Naive thymus-derived CD4-positive, alpha-beta T cell (primary cell): ENCODE measurements at regions not wholly inside any gene's neighbourhood (a gene's known extent, or its start where the extent isn't known, plus 50 kb on each side); places are given as distances from the start of the nearest gene placed in this dataset.

Source experiments
- ATAC-seq: fragments of 150-1000 bp; cut with Tn5 transposase; 2 replicates; pipeline ENCODE4 v1.10.0; 2021; ENCODE audit warnings: mild to moderate bottlenecking, moderate library complexity
- CTCF ChIA-PET: fragments of 350-600 bp; sonication (Branson Sonifier 250); formaldehyde crosslinking; loops from one replicate; lab custom pipeline; 2021; ENCODE audit warnings: antibody characterized with exemption; lab: Charles Lee
- POLR2A ChIA-PET: fragments of 350-600 bp; sonication (Branson Sonifier 250); formaldehyde crosslinking; loops from one replicate; lab custom pipeline; 2021; ENCODE audit warnings: antibody characterized with exemption, inconsistent platforms; lab: Charles Lee
- DNase-seq, 9 donors: peaks; one replicate each; pipeline versions ENCODE4 v3.0.0 to v3.0.0-alpha.2; 2020 to 2022; ENCODE audit warnings: mixed read lengths in 1 of 9
- H3K27ac ChIP-seq: one replicate; pipeline ENCODE4 v1.7.0; 2013; ENCODE audit warnings: mild to moderate bottlenecking, low read depth, low read length, moderate library complexity
- H3K27me3 ChIP-seq, 2 donors: one replicate each; pipeline ENCODE4 v1.7.0; 2013; ENCODE audit warnings: low read length in 2 of 2, mild to moderate bottlenecking in 2 of 2, moderate library complexity in 2 of 2; ENCODE audit not compliant: control insufficient read depth in 2 of 2, insufficient read depth in 2 of 2
- H3K36me3 ChIP-seq, 3 experiments: 1 replicate in 2 of 3; 2 replicates in 1 of 3; pipeline ENCODE4 v1.7.0; 2013; ENCODE audit warnings: low read length in 3 of 3, mild to moderate bottlenecking in 3 of 3, moderate library complexity in 1 of 3; ENCODE audit not compliant: insufficient read depth in 3 of 3, control insufficient read depth in 2 of 3
- H3K4me1 ChIP-seq, 2 donors: one replicate each; pipeline ENCODE4 v1.7.0; 2013; ENCODE audit warnings: low read length in 2 of 2, mild to moderate bottlenecking in 2 of 2, moderate library complexity in 1 of 2; ENCODE audit not compliant: control insufficient read depth in 2 of 2, insufficient read depth in 2 of 2
- H3K4me3 ChIP-seq: 2 replicates; pipeline ENCODE4 v1.7.0; 2013; ENCODE audit warnings: mild to moderate bottlenecking, low read length
- H3K9me3 ChIP-seq, 3 experiments: 1 replicate in 2 of 3; 2 replicates in 1 of 3; pipeline ENCODE4 v1.7.0; 2013; ENCODE audit warnings: low read length in 3 of 3; ENCODE audit not compliant: control insufficient read depth in 2 of 3
- H3K27ac Mint-ChIP-seq, 9 donors: one replicate each; pipeline ENCODE4 v1.8.0; 2020 to 2022; ENCODE audit warnings: mixed read lengths in 9 of 9, mild to moderate bottlenecking in 8 of 9, moderate library complexity in 5 of 9, inconsistent platforms in 2 of 9
- H3K27me3 Mint-ChIP-seq, 5 donors: one replicate each; pipeline ENCODE4 v1.8.0; 2021 to 2022; ENCODE audit warnings: mixed read lengths in 5 of 5, mild to moderate bottlenecking in 1 of 5
- H3K36me3 Mint-ChIP-seq, 5 donors: one replicate each; pipeline ENCODE4 v1.8.0; 2020 to 2022; ENCODE audit warnings: mixed read lengths in 5 of 5, mild to moderate bottlenecking in 3 of 5, inconsistent platforms in 1 of 5
- H3K4me1 Mint-ChIP-seq, 7 donors: one replicate each; pipeline ENCODE4 v1.8.0; 2020 to 2022; ENCODE audit warnings: mixed read lengths in 7 of 7, mild to moderate bottlenecking in 3 of 7, inconsistent platforms in 1 of 7
- H3K4me3 Mint-ChIP-seq, 10 donors: one replicate each; pipeline ENCODE4 v1.8.0; 2020 to 2022; ENCODE audit warnings: mild to moderate bottlenecking in 10 of 10, mixed read lengths in 10 of 10, moderate library complexity in 6 of 10, inconsistent platforms in 2 of 10
- H3K9me3 Mint-ChIP-seq, 11 donors: one replicate each; pipeline ENCODE4 v1.8.0; 2020 to 2022; ENCODE audit warnings: mixed read lengths in 11 of 11, mild to moderate bottlenecking in 4 of 11, inconsistent platforms in 1 of 11, moderate library complexity in 1 of 11
- intact Hi-C, 2 donors: fragments of 100-400 bp; cut with micrococcal nuclease; formaldehyde crosslinking; loops; one replicate each; pipeline ENCODE4 v1.15.1; 2023

DNA sequence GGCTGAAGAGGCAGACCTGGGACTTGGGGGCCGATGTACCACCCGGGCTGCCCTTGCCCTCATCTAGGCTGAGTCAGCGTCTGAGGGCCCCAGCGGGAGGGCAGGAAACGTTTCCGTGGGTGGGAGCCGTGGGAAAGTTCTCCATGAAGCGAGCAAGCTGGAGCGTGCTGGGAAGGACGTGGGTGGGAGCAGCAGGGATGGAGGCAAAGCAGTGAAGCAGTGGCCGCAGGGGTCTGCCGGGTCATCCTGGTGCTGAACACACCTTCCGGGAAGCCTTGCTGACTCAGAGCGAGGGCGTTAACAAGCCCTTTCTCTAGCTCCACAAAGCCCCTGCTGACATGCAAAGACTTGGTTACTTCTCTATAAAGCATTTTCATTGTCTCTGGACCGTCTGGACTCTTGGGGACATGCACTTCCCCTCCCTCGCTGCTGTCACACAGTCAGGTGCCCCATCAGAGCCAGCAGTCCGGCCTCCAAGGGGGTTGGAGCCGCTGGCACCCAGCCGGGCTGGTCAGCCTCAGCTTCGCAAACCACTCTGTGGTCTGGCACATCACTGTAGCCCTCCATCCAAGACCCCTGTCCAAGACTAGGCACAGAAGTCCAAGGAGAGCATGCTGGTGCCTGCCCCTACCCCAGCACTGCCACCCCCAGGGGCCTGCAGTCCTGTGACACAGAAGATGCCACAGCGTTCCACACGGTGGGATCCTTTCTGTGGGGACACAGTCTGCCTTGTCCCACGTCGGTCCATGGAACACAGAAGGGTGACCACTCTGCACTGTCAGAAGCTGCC, 115.1 kb upstream of the GPC1 start:
- H3K27me3 ChIP-seq, result no peaks in the 10 kb centered on the region

DNA sequence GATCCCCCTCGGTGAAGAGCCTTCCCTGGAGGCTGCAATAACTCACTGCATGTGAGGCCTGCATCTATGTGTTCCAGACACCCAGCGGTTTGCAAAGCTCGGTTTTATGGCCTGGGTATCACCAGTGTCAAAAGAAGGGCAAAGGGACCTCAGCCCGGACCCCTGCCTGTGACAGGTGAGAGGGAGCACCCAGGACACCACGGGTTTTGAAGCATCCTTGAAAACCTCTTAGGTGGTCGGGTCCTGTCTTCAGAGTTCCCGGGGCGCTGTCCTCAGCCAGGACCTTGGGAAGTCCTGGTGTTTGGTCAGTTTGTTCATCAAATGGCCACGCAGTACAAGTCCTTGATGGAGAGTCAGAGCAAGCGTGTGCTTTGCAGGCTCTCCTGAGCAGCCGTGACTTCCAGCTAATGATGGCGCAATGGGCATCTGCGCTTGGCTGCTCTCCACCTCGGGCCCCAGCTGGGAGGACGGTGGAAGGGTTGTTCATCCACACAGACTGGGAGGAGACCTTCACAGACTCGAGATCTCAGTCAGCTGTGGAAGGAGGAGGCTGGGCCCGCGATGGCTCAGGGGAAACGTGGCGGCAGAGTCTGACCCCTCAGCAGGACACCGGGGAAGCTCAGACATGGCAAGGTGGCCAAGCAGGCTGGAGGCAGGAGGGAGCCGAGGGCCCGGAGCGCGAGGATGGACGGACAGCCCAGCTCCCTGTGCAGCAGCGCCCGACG, 113.1 kb upstream of the GPC1 start:
- intact Hi-C loops, result no loop called here
- no peak for DNase-seq
- no peaks in the 10 kb centered on the region for H3K36me3 ChIP-seq
- H3K36me3 Mint-ChIP-seq, result no peaks in the 10 kb centered on the region
- no peaks in the 10 kb centered on the region for H3K9me3 Mint-ChIP-seq
- H3K4me1 ChIP-seq, result no peaks in the 10 kb centered on the region
- no peak overlapping the region for H3K4me3 Mint-ChIP-seq
- peaks cover 0 to 11% (median 5%) of the 10 kb centered on the region in 5 donors for H3K27me3 Mint-ChIP-seq
- H3K4me1 Mint-ChIP-seq, result no peaks in the 10 kb centered on the region
- no peak overlapping the region for H3K27ac ChIP-seq
- ATAC-seq, result no peak
- H3K27ac Mint-ChIP-seq, result no peak overlapping the region
- no peaks in the 10 kb centered on the region for H3K9me3 ChIP-seq
- H3K27me3 ChIP-seq, result no peaks in the 10 kb centered on the region
- POLR2A ChIA-PET, result no interaction called here
- H3K4me3 ChIP-seq, result no peak overlapping the region
- CTCF ChIA-PET, result no interaction called here

More for the DNA sequence above, 115.1 kb upstream of the GPC1 start:
- peaks cover 5 to 20% (median 11%) of the 10 kb centered on the region in 5 donors for H3K27me3 Mint-ChIP-seq
- no peaks in the 10 kb centered on the region for H3K36me3 ChIP-seq
- H3K9me3 ChIP-seq, result no peaks in the 10 kb centered on the region
- intact Hi-C loops, result no loop called here
- no peaks in the 10 kb centered on the region for H3K36me3 Mint-ChIP-seq
- H3K4me3 Mint-ChIP-seq, result no peak overlapping the region
- H3K4me1 ChIP-seq, result no peaks in the 10 kb centered on the region
- no peak overlapping the region for H3K27ac ChIP-seq
- no peak overlapping the region for H3K4me3 ChIP-seq
- H3K9me3 Mint-ChIP-seq, result no peaks in the 10 kb centered on the region
- CTCF ChIA-PET, result interaction anchor here (0.6 kb wide), 1 partner anchor 40 kb away, joined by 3 read pairs; no protein-coding TSS in a partner anchor
- POLR2A ChIA-PET, result no interaction called here
- no peak for DNase-seq
- no peak for ATAC-seq
- H3K4me1 Mint-ChIP-seq, result no peaks in the 10 kb centered on the region
- no peak overlapping the region for H3K27ac Mint-ChIP-seq

DNA sequence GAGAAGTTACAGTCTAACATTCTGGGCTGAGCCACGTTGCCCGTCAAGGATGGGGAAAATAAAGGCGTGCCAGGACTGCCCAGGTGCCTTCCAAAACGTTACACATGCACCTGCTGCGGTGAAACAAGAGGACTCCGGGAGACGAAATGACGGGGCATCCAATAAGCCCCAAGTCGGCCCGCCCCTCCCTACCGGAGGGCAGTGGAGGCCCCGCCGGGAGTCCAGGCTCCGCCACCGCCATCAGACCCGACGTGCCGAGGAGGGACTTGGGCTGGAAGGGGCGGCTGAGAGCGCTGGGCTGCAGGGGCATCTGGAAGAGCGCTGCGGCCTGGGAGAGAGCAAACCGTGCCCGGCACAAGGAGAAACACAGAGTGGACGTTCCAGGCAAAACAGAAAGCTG, 112.5 kb upstream of the GPC1 start:
- H3K27ac Mint-ChIP-seq, result no peak overlapping the region
- CTCF ChIA-PET, result no interaction called here
- no peaks in the 10 kb centered on the region for H3K36me3 ChIP-seq
- H3K4me3 ChIP-seq, result no peak overlapping the region
- DNase-seq, result no peak
- H3K27ac ChIP-seq, result no peak overlapping the region
- H3K4me1 Mint-ChIP-seq, result no peaks in the 10 kb centered on the region
- H3K36me3 Mint-ChIP-seq, result no peaks in the 10 kb centered on the region
- H3K9me3 ChIP-seq, result no peaks in the 10 kb centered on the region
- POLR2A ChIA-PET, result no interaction called here
- H3K27me3 ChIP-seq, result no peaks in the 10 kb centered on the region
- H3K4me1 ChIP-seq, result no peaks in the 10 kb centered on the region
- H3K4me3 Mint-ChIP-seq, result no peak overlapping the region
- ATAC-seq, result no peak
- H3K27me3 Mint-ChIP-seq, result peaks cover 0 to 11% (median 5%) of the 10 kb centered on the region in 5 donors
- intact Hi-C loops, result no loop called here
- H3K9me3 Mint-ChIP-seq, result no peaks in the 10 kb centered on the region

DNA sequence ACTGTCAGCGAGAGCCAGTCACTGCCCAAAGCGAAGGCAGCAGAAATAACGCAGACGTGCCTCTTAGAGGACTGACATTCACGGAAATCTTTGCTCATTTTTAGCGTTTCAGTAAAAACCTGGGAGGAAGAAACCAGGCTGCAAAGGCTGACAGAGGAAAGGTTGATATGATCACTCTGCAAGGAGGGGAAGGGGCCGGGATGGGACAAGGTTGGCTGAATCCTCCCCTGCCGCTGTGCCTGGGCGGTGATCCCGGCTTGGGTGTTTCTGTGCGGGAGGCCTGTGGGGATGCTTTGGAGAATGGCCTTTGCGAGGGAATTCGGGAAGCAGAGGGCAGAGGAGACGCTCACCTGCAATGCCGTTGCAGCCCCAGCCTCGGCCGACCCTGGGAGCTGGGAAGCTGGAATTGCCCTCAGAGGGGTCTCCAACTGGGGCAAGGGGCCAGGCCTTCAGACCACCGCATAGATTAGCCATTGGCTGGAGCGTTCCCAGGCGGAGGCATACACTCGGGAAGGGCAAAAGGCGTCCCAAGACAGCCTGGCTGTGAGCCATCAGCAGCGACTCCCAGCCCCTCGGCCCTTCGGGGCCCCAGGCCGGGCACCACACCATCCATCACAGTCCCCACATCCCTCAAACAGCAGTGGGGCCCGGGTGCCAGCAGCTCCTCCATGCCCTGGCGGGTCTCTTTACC, 111.7 kb upstream of the GPC1 start:
- no peak overlapping the region for H3K27ac ChIP-seq
- no peak overlapping the region for H3K4me3 ChIP-seq
- intact Hi-C loops, result no loop called here
- H3K27me3 ChIP-seq, result no peaks in the 10 kb centered on the region
- H3K36me3 ChIP-seq, result no peaks in the 10 kb centered on the region
- H3K4me1 ChIP-seq, result no peaks in the 10 kb centered on the region
- Mint-ChIP-seq H3K36me3 (no peaks in the 10 kb centered on the region), H3K27ac (no peak overlapping the region), H3K27me3 (peaks cover 0 to 11% (median 4%) of the 10 kb centered on the region in 5 donors), H3K4me1 (no peaks in the 10 kb centered on the region), H3K9me3 (peaks cover 0 to under 1% (median 0%) of the 10 kb centered on the region in 11 donors), H3K4me3 (no peak overlapping the region)
- DNase-seq (no peak), ATAC-seq (no peak)
- H3K9me3 ChIP-seq, result no peaks in the 10 kb centered on the region
- CTCF ChIA-PET, result no interaction called here
- POLR2A ChIA-PET, result no interaction called here

DNA sequence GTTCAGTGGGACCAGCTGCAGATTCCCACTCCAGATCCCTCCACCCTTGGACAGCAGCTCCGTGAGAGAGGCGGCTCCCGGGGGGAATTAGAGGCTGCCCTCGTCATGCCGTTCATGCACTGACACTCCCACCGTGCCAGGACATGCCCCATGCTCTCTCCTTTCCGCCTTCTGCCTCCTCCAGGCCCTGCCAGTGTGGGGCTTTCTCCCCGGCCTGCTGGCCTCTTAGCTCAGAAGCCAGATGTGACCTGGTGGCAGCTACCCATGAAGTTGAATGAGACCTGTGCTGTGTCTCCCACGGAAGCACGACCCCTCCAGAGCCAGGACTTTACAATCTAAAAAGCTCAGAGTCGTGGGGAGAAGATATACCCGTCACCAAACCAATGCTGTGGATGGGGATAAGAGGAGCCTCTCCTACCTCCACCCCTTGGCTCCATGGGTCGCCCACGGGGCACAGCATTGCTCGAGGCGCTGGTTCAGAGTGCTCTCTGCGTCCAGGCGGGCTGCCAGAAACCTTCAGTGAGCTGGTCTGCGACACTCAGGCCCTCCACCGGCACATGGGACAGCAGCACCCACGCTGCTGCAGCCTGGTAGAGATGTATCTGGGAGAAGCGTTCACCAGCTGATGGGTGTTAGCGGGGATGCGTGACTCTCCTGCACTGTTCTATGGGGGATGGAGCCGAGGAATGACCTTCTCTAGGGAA, 111.0 kb upstream of the GPC1 start:
- intact Hi-C loops, result no loop called here
- DNase-seq (no peak), ATAC-seq (no peak)
- ChIA-PET POLR2A (no interaction called here), CTCF (no interaction called here)
- Histone ChIP-seq H3K27me3 (no peaks in the 10 kb centered on the region), H3K9me3 (no peaks in the 10 kb centered on the region), H3K4me3 (no peak overlapping the region), H3K27ac (no peak overlapping the region), H3K4me1 (no peaks in the 10 kb centered on the region), H3K36me3 (no peaks in the 10 kb centered on the region)
- Mint-ChIP-seq H3K4me1 (peaks cover 0 to 1% (median 0%) of the 10 kb centered on the region in 7 donors), H3K27ac (no peak overlapping the region), H3K9me3 (peaks cover 0 to 3% (median 0%) of the 10 kb centered on the region in 11 donors), H3K27me3 (peaks cover 0 to 11% (median 7%) of the 10 kb centered on the region in 5 donors), H3K36me3 (no peaks in the 10 kb centered on the region), H3K4me3 (no peak overlapping the region)
